GM10266 (cell line): ENCODE measurements at regions not wholly inside any gene's neighbourhood (a gene's known extent, or its start where the extent isn't known, plus 50 kb on each side); places are given as distances from the start of the nearest gene placed in this dataset.

Experiments
- DNase-seq: peaks from one replicate; pipeline ENCODE4 v3.0.0; 2012; ENCODE audit errors: extremely low spot score
- CTCF ChIP-seq: IDR thresholded peaks from 2 replicates; pipeline ENCODE4 v1.5.1; 2012; ENCODE audit warnings: mild to moderate bottlenecking, low read depth; ENCODE audit not compliant: control insufficient read depth, insufficient read depth; ENCODE audit errors: missing control alignments

- TF ChIP-seq CTCF, result no peak
- no peak for DNase-seq
Measured at GRCh38 chr15:46242935-46243334, 608.1 kb downstream of the SQOR start.

DNA sequence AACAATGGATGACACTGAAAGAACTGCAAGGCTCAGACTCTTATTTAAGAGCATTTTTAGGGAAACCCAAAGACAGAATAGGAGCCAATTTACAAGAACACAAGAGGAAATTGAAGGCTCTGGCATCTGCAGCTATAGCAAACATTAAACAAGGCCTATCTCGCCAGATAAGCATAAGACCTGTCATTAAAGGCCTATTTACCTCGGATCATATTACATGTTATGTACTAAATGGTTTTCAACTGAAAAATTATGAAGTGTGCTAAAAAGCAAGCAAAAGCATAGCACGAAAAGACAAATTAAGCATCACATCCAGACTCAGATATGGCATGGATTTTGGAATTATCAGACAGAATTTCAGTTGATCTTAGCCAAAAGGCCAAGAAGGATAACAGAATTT is 617.1 kb downstream of the SQOR start:
- no peak for TF ChIP-seq CTCF
- no peak for DNase-seq

DNA sequence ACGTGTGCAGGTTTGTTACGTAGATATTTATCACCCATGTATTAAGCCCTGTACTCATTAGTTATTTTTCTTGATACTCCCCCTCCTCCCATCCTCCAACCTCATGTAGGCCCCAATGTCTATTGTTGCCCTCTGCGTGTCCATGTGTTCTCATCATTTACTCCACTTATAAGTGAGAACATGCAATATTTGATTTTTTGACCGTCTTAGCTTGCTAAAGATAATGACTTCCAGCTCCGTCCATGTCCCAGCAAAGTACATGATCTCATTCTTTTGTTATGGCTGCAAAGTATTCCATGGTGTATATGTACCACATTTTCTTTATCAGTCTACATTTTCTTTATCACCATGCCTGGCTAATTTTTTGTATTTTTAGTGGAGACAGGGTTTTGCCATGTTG is 623.2 kb downstream of the SQOR start:
- TF ChIP-seq CTCF, result no peak
- no peak for DNase-seq

- no peak for TF ChIP-seq CTCF
- no peak for DNase-seq
Measured at GRCh38 chr15:46260937-46261336, 626.1 kb downstream of the SQOR start.

DNA sequence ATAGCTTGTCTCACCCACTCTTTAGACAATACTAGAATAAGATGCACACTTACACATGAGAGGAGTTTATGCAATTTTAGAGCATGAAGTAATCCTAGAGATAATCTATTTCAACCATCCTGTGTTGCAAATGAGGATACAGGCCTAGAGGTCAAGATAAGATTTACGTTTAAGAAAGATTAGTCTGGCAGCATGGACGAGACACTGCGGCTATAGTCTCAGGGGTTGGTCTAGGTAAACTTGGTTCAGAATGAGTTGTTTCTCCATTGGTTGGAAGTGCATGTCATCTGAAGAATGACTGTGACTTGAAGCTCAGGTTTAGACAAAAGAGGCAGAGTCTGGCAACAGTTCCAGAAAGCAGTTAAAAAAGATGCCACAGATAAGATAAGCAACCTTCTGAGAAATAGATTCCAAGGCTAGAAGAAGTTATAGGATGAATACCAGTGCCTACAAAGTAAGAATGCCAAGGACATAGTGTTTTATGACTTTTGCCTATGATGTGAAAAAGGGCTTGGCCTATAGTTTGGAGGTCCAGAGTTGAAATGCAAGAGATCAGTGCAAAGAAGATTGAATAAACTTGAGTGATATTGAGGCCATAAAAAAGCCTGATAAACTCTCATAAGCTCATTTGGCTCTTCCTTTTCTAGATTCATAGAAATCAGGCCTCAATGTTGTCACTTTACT is 631.0 kb downstream of the SQOR start:
- no peak for TF ChIP-seq CTCF
- DNase-seq, result no peak

DNA sequence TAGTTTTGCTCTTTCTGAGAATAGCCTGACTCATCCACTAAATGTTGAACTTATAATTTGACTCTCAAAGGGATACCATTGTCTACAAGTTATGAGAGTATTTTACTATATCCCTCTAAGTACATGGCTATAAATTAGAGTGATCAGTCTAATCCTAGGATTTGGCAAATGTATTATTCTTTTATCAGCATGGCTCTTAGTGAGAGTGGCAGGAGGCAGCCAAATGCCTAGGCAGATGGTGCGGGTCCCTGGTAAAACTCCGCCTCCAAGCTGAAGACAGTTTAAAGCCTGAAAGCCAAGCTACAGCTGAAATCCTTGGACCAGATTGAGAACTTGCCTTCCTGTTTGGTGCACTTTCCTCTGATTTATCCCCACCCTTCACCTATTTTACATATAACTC is 631.8 kb downstream of the SQOR start:
- no peak for TF ChIP-seq CTCF
- DNase-seq, result no peak

- TF ChIP-seq CTCF, result no peak
- DNase-seq, result no peak
Measured at GRCh38 chr15:46270481-46271147, 635.8 kb downstream of the SQOR start.
